Duodenal mucosa (tissue), 2 donors: ENCODE measurements at regions not wholly inside any gene's neighbourhood (a gene's known extent, or its start where the extent isn't known, plus 50 kb on each side); places are given as distances from the start of the nearest gene placed in this dataset.

Source experiments
- H3K27ac ChIP-seq: one replicate; pipeline ENCODE4 v1.7.0; 2013; ENCODE audit warnings: low read depth, low read length
- H3K27me3 ChIP-seq, 2 donors: one replicate each; pipeline ENCODE4 v1.7.0; 2013; ENCODE audit warnings: low read length in 2 of 2, control low read depth in 1 of 2; ENCODE audit not compliant: insufficient read depth in 2 of 2, control insufficient read depth in 1 of 2
- H3K36me3 ChIP-seq, 2 donors: one replicate each; pipeline ENCODE4 v1.7.0; 2013; ENCODE audit warnings: low read length in 2 of 2, control low read depth in 1 of 2; ENCODE audit not compliant: insufficient read depth in 2 of 2, control insufficient read depth in 1 of 2
- H3K4me1 ChIP-seq, 2 donors: one replicate each; pipeline ENCODE4 v1.7.0; 2013; ENCODE audit warnings: low read length in 2 of 2, control low read depth in 1 of 2; ENCODE audit not compliant: insufficient read depth in 2 of 2, control insufficient read depth in 1 of 2
- H3K4me3 ChIP-seq, 2 donors: one replicate each; pipeline ENCODE4 v1.7.0; 2013; ENCODE audit warnings: low read length in 2 of 2, low read depth in 1 of 2
- H3K9ac ChIP-seq, 2 donors: one replicate each; pipeline ENCODE4 v1.7.0; 2013; ENCODE audit warnings: low read length in 2 of 2, low read depth in 1 of 2
- H3K9me3 ChIP-seq, 2 donors: one replicate each; pipeline ENCODE4 v1.7.0; 2013; ENCODE audit warnings: low read length in 2 of 2, control low read depth in 1 of 2; ENCODE audit not compliant: control insufficient read depth in 1 of 2

GRCh38 chr18:14905350-14905749 is 157.4 kb downstream of the ANKRD30B start:
- Histone ChIP-seq H3K4me1 (no peaks in the 10 kb centered on the region), H3K4me3 (no peak overlapping the region), H3K9me3 (no peaks in the 10 kb centered on the region), H3K36me3 (no peaks in the 10 kb centered on the region), H3K9ac (no peak overlapping the region), H3K27ac (no peak overlapping the region), H3K27me3 (no peaks in the 10 kb centered on the region)

GRCh38 chr18:14905979-14906378 is 158.0 kb downstream of the ANKRD30B start:
- H3K27ac ChIP-seq: no peak overlapping the region
- H3K9ac ChIP-seq: no peak overlapping the region
- H3K27me3 ChIP-seq: no peaks in the 10 kb centered on the region
- H3K4me3 ChIP-seq: no peak overlapping the region
- no peaks in the 10 kb centered on the region for H3K9me3 ChIP-seq
- no peaks in the 10 kb centered on the region for H3K36me3 ChIP-seq
- no peaks in the 10 kb centered on the region for H3K4me1 ChIP-seq

- H3K36me3 ChIP-seq: no peaks in the 10 kb centered on the region
- H3K27me3 ChIP-seq: no peaks in the 10 kb centered on the region
- H3K9me3 ChIP-seq: no peaks in the 10 kb centered on the region
- no peak overlapping the region for H3K4me3 ChIP-seq
- H3K4me1 ChIP-seq: no peaks in the 10 kb centered on the region
- H3K27ac ChIP-seq: no peak overlapping the region
- H3K9ac ChIP-seq: no peak overlapping the region
Observed at GRCh38 chr18:14907420-14907819, 159.4 kb downstream of the ANKRD30B start.

- H3K4me1 ChIP-seq: no peaks in the 10 kb centered on the region
- H3K9me3 ChIP-seq: no peaks in the 10 kb centered on the region
- H3K36me3 ChIP-seq: no peaks in the 10 kb centered on the region
- no peak overlapping the region for H3K4me3 ChIP-seq
- H3K27ac ChIP-seq: no peak overlapping the region
- H3K27me3 ChIP-seq: no peaks in the 10 kb centered on the region
- H3K9ac ChIP-seq: no peak overlapping the region
Observed at GRCh38 chr18:14908541-14908940, 160.6 kb downstream of the ANKRD30B start.

GRCh38 chr18:14912967-14913366 is 165.0 kb downstream of the ANKRD30B start:
- Histone ChIP-seq H3K9ac (no peak overlapping the region), H3K4me1 (peaks cover 0 to 6% of the 10 kb centered on the region in 2 donors), H3K27me3 (no peaks in the 10 kb centered on the region), H3K9me3 (no peaks in the 10 kb centered on the region), H3K27ac (no peak overlapping the region), H3K4me3 (no peak overlapping the region), H3K36me3 (no peaks in the 10 kb centered on the region)

GRCh38 chr18:14914121-14914520 is 166.1 kb downstream of the ANKRD30B start:
- Histone ChIP-seq H3K27me3 (no peaks in the 10 kb centered on the region), H3K36me3 (no peaks in the 10 kb centered on the region), H3K9me3 (no peaks in the 10 kb centered on the region), H3K27ac (no peak overlapping the region), H3K4me1 (peaks cover 0 to 7% of the 10 kb centered on the region in 2 donors), H3K4me3 (no peak overlapping the region), H3K9ac (no peak overlapping the region)

- Histone ChIP-seq H3K9ac (no peak overlapping the region), H3K4me3 (no peak overlapping the region), H3K9me3 (no peaks in the 10 kb centered on the region), H3K27me3 (no peaks in the 10 kb centered on the region), H3K27ac (no peak overlapping the region), H3K4me1 (peaks cover 0 to 13% of the 10 kb centered on the region in 2 donors), H3K36me3 (no peaks in the 10 kb centered on the region)
Observed at GRCh38 chr18:14914771-14915170, 166.8 kb downstream of the ANKRD30B start.

GRCh38 chr18:14916181-14916580 is 168.2 kb downstream of the ANKRD30B start:
- H3K36me3 ChIP-seq: no peaks in the 10 kb centered on the region
- H3K27me3 ChIP-seq: no peaks in the 10 kb centered on the region
- no peak overlapping the region for H3K27ac ChIP-seq
- H3K4me1 ChIP-seq: peaks cover 10 to 28% of the 10 kb centered on the region in 2 donors
- no peaks in the 10 kb centered on the region for H3K9me3 ChIP-seq
- no peak overlapping the region for H3K9ac ChIP-seq
- no peak overlapping the region for H3K4me3 ChIP-seq

- no peaks in the 10 kb centered on the region for H3K9me3 ChIP-seq
- H3K4me1 ChIP-seq: peaks cover 16 to 30% of the 10 kb centered on the region in 2 donors
- H3K27me3 ChIP-seq: no peaks in the 10 kb centered on the region
- no peak overlapping the region for H3K4me3 ChIP-seq
- H3K36me3 ChIP-seq: no peaks in the 10 kb centered on the region
- H3K9ac ChIP-seq: no peak overlapping the region
- H3K27ac ChIP-seq: no peak overlapping the region
Observed at GRCh38 chr18:14916851-14917250, 168.9 kb downstream of the ANKRD30B start.

GRCh38 chr18:14917311-14917710 is 169.3 kb downstream of the ANKRD30B start:
- no peak overlapping the region for H3K4me3 ChIP-seq
- H3K27me3 ChIP-seq: no peaks in the 10 kb centered on the region
- no peaks in the 10 kb centered on the region for H3K36me3 ChIP-seq

GRCh38 chr18:14919666-14920065 is 171.7 kb downstream of the ANKRD30B start:
- H3K9me3 ChIP-seq: no peaks in the 10 kb centered on the region
- no peak overlapping the region for H3K27ac ChIP-seq
- H3K27me3 ChIP-seq: no peaks in the 10 kb centered on the region
- no peak overlapping the region for H3K9ac ChIP-seq
- H3K4me1 ChIP-seq: peaks cover 16 to 30% of the 10 kb centered on the region in 2 donors
- H3K36me3 ChIP-seq: no peaks in the 10 kb centered on the region
- no peak overlapping the region for H3K4me3 ChIP-seq

More at GRCh38 chr18:14917311-14917710, 169.3 kb downstream of the ANKRD30B start:
- H3K9me3 ChIP-seq: no peaks in the 10 kb centered on the region
- H3K27ac ChIP-seq: no peak overlapping the region
- peaks cover 16 to 30% of the 10 kb centered on the region in 2 donors for H3K4me1 ChIP-seq
- no peak overlapping the region for H3K9ac ChIP-seq
